Activated CD4-positive, alpha-beta memory T cell treated with anti-CD3 and anti-CD28 coated beads for 36 hours (primary cell): ENCODE measurements at regions not wholly inside any gene's neighbourhood (a gene's known extent, or its start where the extent isn't known, plus 50 kb on each side); places are given as distances from the start of the nearest gene placed in this dataset.

Experiments
- CTCF ChIA-PET: fragments of 350-600 bp; sonication (Branson Sonifier 250); formaldehyde crosslinking; loops from one replicate; lab custom pipeline; 2021; ENCODE audit warnings: antibody characterized with exemption, inconsistent platforms; lab: Charles Lee
- POLR2A ChIA-PET: fragments of 350-600 bp; sonication (Branson Sonifier 250); formaldehyde crosslinking; loops from one replicate; lab custom pipeline; 2021; ENCODE audit warnings: antibody characterized with exemption; lab: Charles Lee
- DNase-seq: peaks from one replicate; pipeline ENCODE4 v3.0.0-alpha.2; 2020
- H3K27ac Mint-ChIP-seq: one replicate; pipeline ENCODE4 v1.8.0; 2021; ENCODE audit warnings: mixed read lengths
- H3K27me3 Mint-ChIP-seq: one replicate; pipeline ENCODE4 v1.8.0; 2021; ENCODE audit warnings: mixed read lengths
- H3K36me3 Mint-ChIP-seq: one replicate; pipeline ENCODE4 v1.8.0; 2021; ENCODE audit warnings: mixed read lengths
- H3K4me1 Mint-ChIP-seq: one replicate; pipeline ENCODE4 v1.8.0; 2021; ENCODE audit warnings: low read depth, mixed read lengths
- H3K4me3 Mint-ChIP-seq: one replicate; pipeline ENCODE4 v1.8.0; 2021; ENCODE audit warnings: mild to moderate bottlenecking, mixed read lengths
- H3K9me3 Mint-ChIP-seq: one replicate; pipeline ENCODE4 v1.8.0; 2021; ENCODE audit warnings: mixed read lengths
- intact Hi-C: fragments of 100-400 bp; cut with micrococcal nuclease; formaldehyde crosslinking; loops from one replicate; pipeline ENCODE4 v1.15.1; 2023

DNA sequence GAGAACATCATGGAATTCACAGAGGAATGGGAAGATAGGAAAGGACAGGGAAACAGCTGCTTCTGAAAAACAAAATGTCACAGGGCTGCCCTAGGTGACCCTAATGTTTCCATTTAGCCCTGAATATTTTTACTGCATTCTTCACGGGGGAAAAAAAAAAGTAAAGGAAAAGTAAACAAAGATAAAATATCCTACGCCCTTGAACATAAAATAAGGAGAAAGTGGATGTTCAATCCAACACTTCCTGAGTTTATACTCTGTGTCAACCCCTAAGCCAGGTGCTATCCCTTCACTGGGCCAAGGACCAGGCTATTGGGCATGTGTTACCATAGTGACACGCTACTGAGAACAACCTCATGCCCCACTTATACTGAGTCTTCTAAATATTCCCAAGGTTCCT is 84.7 kb downstream of the FAM76B start:
- Mint-ChIP-seq H3K36me3 (no peaks in the 10 kb centered on the region), H3K4me1 (peaks cover 20% of the 10 kb centered on the region)

DNA sequence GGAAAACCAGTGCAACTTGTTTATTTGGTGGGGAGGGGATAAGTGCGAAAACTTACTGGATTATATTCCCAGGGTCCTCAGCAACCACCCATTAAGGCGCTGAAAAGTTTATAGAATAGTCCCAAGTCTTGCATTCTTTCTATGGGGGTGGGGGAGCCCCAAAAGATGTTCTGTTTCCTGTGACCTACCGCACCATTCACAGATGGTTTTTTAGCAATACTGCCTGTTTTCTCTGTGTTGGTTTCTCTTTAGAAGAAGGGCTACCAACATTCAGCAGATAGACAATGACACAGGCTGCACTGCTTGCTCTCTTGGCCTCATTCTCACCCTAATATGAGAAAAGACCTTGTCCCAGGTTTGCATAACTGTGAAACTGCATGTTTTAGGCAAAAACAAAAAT is 86.5 kb downstream of the FAM76B start:
- H3K27ac Mint-ChIP-seq, result peak overlapping the region; percentile 56
- POLR2A ChIA-PET, result interaction anchor here (0.6 to 2.2 kb wide), 3 partner anchors 9 to 364 kb away, joined by 3 to 8 read pairs (median 3); no protein-coding TSS in a partner anchor
- peak; percentile 37 for DNase-seq
- H3K36me3 Mint-ChIP-seq, result no peaks in the 10 kb centered on the region
- H3K9me3 Mint-ChIP-seq, result no peaks in the 10 kb centered on the region
- CTCF ChIA-PET, result interaction anchor here (1.1 to 15.1 kb wide), 4 partner anchors 12 to 549 kb away, joined by 3 to 389 read pairs (median 6); no protein-coding TSS in a partner anchor
- peak overlapping the region; percentile 2 for H3K4me3 Mint-ChIP-seq
- H3K4me1 Mint-ChIP-seq, result peaks cover 36% of the 10 kb centered on the region
- intact Hi-C loops, result loop anchor here (5.0 kb wide), 4 partner anchors 61 to 636 kb away; partner anchors contain the start of genes ENDOD1 and SRSF8
- H3K27me3 Mint-ChIP-seq, result no peaks in the 10 kb centered on the region

More for the DNA sequence above, 84.7 kb downstream of the FAM76B start:
- Mint-ChIP-seq H3K9me3 (no peaks in the 10 kb centered on the region), H3K4me3 (no peak overlapping the region), H3K27ac (no peak overlapping the region), H3K27me3 (no peaks in the 10 kb centered on the region)
- DNase-seq, result no peak
- POLR2A ChIA-PET, result interaction anchor here (0.8 to 1.3 kb wide), 3 partner anchors 148 to 550 kb away, joined by 3 read pairs; no protein-coding TSS in a partner anchor
- intact Hi-C loops, result loop anchor here (1.0 to 5.0 kb wide), 8 partner anchors 60 to 638 kb away; partner anchors contain the start of genes ENDOD1, SESN3 and SRSF8
- CTCF ChIA-PET, result interaction anchor here (0.5 to 15.1 kb wide), 86 partner anchors 9 to 736 kb away, joined by 3 to 389 read pairs (median 4); partner anchors contain the start of genes ENDOD1, SESN3 and SRSF8

GRCh38 chr11:95702526-95702925 is 87.1 kb downstream of the FAM76B start:
- POLR2A ChIA-PET, result interaction anchor here (1.1 to 2.2 kb wide), 2 partner anchors 8 to 146 kb away, joined by 3 to 8 read pairs; no protein-coding TSS in a partner anchor
- Mint-ChIP-seq H3K4me3 (no peak overlapping the region), H3K36me3 (no peaks in the 10 kb centered on the region), H3K27ac (peak overlapping the region; percentile 56), H3K9me3 (no peaks in the 10 kb centered on the region), H3K27me3 (no peaks in the 10 kb centered on the region), H3K4me1 (peaks cover 41% of the 10 kb centered on the region)
- intact Hi-C loops, result loop anchor here (5.0 kb wide), 4 partner anchors 60 to 635 kb away; partner anchors contain the start of genes ENDOD1 and SRSF8
- CTCF ChIA-PET, result interaction anchor here (0.9 to 15.1 kb wide), 6 partner anchors 9 to 548 kb away, joined by 3 to 389 read pairs (median 4); no protein-coding TSS in a partner anchor
- DNase-seq, result no peak

GRCh38 chr11:95700471-95700817 is 89.1 kb downstream of the FAM76B start:
- peak overlapping the region; percentile 85 for H3K27ac Mint-ChIP-seq
- H3K9me3 Mint-ChIP-seq, result peaks cover 2% of the 10 kb centered on the region
- POLR2A ChIA-PET, result interaction anchor here (0.9 to 2.5 kb wide), 4 partner anchors 26 to 689 kb away, joined by 3 to 12 read pairs (median 7); partner anchors contain the start of genes CCDC82, JRKL and SESN3
- no peaks in the 10 kb centered on the region for H3K27me3 Mint-ChIP-seq
- peaks cover 4% of the 10 kb centered on the region for H3K36me3 Mint-ChIP-seq
- CTCF ChIA-PET, result interaction anchor here (1.0 to 2.0 kb wide), 6 partner anchors 11 to 550 kb away, joined by 3 to 5 read pairs (median 4); no protein-coding TSS in a partner anchor
- intact Hi-C loops, result loop anchor here (1.0 to 5.0 kb wide), 8 partner anchors 15 to 633 kb away; partner anchors contain the start of genes ENDOD1, SESN3 and SRSF8
- H3K4me3 Mint-ChIP-seq, result peak overlapping the region; percentile 65
- DNase-seq, result no peak
- H3K4me1 Mint-ChIP-seq, result peaks cover 55% of the 10 kb centered on the region

DNA sequence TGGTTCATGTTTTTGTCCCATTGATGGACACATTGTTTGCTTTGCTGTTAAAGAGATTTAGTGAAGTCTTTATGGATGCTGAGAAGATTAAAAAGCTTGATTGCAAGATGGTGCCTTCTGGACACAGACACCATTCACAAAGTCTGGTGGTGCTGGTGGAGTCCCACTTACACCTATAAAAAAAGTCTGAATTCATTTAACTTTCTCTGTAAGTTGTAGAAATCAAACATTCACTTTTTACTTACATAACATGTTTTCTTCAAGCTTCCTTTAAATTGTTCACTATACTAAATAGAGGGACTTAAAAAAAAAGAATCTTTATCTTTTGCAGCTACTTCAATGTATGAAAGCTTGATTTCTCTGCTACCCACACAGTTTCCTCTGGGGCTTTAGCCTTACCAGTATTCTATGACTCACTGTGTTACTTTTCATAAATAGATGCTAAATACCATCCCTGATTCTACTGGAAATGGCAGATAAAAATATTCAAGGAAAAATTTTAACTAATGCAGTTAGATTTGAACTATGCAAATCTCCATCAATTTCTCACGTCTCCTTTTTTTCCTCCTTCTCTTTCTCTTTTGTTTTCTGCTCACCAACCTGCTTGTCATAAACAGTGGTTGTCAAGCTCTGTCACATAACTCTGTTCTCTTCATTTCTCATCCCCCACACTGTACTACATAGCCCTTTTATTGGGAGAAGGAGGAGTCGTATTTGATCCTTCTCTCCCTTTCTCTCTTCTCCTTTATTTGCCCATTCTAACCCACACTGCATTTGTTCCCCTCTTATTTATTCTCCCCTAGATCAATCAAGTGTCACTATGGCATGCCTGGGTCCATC is 89.7 kb downstream of the FAM76B start:
- Mint-ChIP-seq H3K36me3 (peaks cover 4% of the 10 kb centered on the region), H3K4me1 (peaks cover 56% of the 10 kb centered on the region), H3K4me3 (peak overlapping the region; percentile 65), H3K27me3 (no peaks in the 10 kb centered on the region), H3K27ac (peak overlapping the region; percentile 85), H3K9me3 (peaks cover 3% of the 10 kb centered on the region)
- CTCF ChIA-PET, result interaction anchor here (0.7 to 2.0 kb wide), 10 partner anchors 11 to 549 kb away, joined by 3 to 5 read pairs (median 4); partner anchors contain the start of gene SESN3
- no peak for DNase-seq
- POLR2A ChIA-PET, result interaction anchor here (0.9 to 2.5 kb wide), 9 partner anchors 11 to 690 kb away, joined by 3 to 12 read pairs (median 4); partner anchors contain the start of genes CCDC82, FAM76B, JRKL and SESN3
- intact Hi-C loops, result loop anchor here (1.0 to 5.0 kb wide), 13 partner anchors 12 to 633 kb away; partner anchors contain the start of genes ENDOD1, SESN3 and SRSF8

DNA sequence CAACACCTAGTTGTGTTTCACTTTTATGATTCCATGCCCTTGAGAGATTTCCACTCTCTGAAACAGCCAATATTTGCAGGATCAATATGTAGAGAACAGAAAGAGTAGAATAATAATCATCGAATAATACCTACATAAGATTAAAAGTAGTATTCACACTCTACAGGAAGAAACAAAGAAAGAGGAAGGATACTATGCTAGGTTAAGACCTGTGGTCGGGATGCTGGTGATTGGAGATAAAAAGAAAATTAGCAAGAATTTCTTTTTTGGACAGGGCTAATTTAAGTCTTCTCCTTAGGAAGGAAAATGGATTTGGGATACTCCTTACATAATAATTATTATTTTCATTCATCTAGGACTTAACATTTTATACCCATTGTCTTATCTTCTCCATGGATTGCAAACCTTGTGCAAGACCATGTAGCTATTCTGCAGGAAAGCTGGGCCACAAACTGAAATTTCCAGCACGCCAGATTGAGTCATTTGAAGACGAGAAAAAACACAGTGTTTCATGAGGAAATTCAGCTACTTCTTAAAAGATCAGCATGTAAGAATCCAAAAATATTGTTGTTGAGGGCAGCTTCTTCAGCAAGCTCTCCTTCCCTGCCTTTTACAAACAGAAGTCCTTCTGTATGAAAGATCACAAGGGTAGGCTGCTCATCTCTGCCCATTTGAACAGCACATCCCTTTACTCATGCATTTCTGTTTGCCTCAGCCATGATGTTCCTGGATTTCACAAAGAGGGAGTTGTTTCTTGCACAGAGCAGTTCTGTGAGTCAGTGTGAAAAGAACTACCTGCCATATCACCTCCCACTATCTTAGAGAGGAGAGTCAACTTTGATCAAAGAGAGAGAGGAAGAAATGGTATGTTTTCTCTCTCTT is 90.7 kb downstream of the FAM76B start:
- Mint-ChIP-seq H3K36me3 (peaks cover 4% of the 10 kb centered on the region), H3K9me3 (peaks cover 5% of the 10 kb centered on the region), H3K4me1 (peaks cover 58% of the 10 kb centered on the region), H3K4me3 (peak overlapping the region; percentile 56), H3K27me3 (no peaks in the 10 kb centered on the region), H3K27ac (peak overlapping the region; percentile 85)
- ChIA-PET POLR2A (interaction anchor here (0.8 to 2.5 kb wide), 9 partner anchors 10 to 473 kb away, joined by 3 to 12 read pairs (median 4); partner anchors contain the start of genes FAM76B and SESN3), CTCF (interaction anchor here (0.8 to 2.0 kb wide), 7 partner anchors 11 to 548 kb away, joined by 3 to 5 read pairs (median 4); partner anchors contain the start of gene SESN3)
- DNase-seq, result no peak
- intact Hi-C loops, result loop anchor here (1.0 to 2.0 kb wide), 5 partner anchors 11 to 114 kb away; no protein-coding TSS in a partner anchor

DNA sequence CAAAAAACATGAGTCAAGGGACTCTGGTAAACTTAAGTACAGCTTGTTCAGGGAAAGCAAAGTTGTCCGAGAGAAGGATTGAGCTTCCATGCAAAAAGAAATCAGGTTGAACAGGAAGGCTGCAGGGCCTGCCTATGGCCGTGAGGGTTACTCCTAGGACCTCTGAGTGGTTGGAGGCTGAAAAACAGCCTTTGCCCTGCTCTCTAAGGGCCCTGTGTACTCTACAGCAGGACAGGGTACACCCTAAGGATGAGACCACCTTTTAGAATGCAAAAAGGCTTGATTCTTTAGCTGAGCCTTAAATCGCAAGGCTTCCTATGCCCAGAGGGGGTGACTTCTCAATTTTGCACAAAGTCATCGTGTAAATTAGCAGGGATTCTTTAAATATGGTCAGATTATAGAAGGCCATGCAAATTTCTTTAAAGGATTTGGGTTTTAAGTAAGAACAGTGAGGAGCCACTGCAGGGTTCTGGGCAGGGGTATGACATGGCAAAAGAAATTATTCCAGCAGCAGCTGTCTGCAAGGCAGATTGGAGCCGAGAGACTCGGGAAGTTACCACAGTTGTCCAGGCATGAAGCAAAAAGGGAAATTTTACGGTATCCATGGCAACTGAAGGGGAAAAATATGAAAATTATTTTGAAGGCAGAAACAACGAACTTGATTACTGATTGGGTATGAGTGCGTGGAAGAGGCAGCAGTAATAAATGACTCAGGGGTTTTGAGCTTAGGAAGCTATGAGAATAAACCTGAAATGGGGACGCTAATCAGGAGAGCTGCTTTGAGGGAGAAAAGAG is 91.8 kb downstream of the FAM76B start:
- H3K27ac Mint-ChIP-seq, result peak overlapping the region; percentile 47
- ChIA-PET POLR2A (interaction anchor here (0.6 to 1.0 kb wide), 4 partner anchors 9 to 574 kb away, joined by 3 read pairs; no protein-coding TSS in a partner anchor), CTCF (interaction anchor here (0.6 kb wide), 1 partner anchor 171 kb away, joined by 3 read pairs; no protein-coding TSS in a partner anchor)
- peaks cover 8% of the 10 kb centered on the region for H3K9me3 Mint-ChIP-seq
- H3K4me1 Mint-ChIP-seq, result peaks cover 58% of the 10 kb centered on the region
- H3K36me3 Mint-ChIP-seq, result peaks cover 7% of the 10 kb centered on the region
- H3K27me3 Mint-ChIP-seq, result no peaks in the 10 kb centered on the region
- no peak overlapping the region for H3K4me3 Mint-ChIP-seq
- no peak for DNase-seq
- intact Hi-C loops, result loop anchor here (2.0 kb wide), 2 partner anchors 15 to 113 kb away; no protein-coding TSS in a partner anchor

GRCh38 chr11:95695181-95695580 is 94.4 kb downstream of the FAM76B start:
- no peak for DNase-seq
- POLR2A ChIA-PET, result no interaction called here
- Mint-ChIP-seq H3K9me3 (peaks cover 8% of the 10 kb centered on the region), H3K27me3 (no peaks in the 10 kb centered on the region), H3K4me1 (peaks cover 43% of the 10 kb centered on the region), H3K36me3 (peaks cover 9% of the 10 kb centered on the region), H3K27ac (no peak overlapping the region), H3K4me3 (no peak overlapping the region)
- CTCF ChIA-PET, result interaction anchor here (0.8 to 1.9 kb wide), 3 partner anchors 9 to 10 kb away, joined by 4 to 11 read pairs (median 7); no protein-coding TSS in a partner anchor
- intact Hi-C loops, result no loop called here

DNA sequence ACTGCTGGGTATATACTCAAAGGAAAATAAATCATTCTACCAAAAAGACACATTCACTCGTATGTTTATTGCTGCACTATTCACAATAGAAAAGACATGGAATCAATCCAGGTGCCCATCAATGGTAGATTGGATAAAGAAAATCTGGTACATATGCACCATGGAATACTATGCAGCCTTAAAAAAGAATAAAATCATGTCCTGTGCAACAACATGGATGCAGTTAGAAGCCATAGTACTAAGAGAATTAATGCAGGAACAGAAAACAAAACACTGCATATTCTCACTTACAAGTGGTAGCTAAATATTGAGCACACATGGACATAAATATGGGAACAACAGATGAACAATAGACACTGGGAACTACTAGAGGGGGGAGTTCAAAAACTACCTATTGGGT is 96.3 kb downstream of the FAM76B start:
- no peak for DNase-seq
- peaks cover 8% of the 10 kb centered on the region for H3K9me3 Mint-ChIP-seq
- peaks cover 26% of the 10 kb centered on the region for H3K4me1 Mint-ChIP-seq
- H3K27me3 Mint-ChIP-seq, result no peaks in the 10 kb centered on the region
- H3K27ac Mint-ChIP-seq, result no peak overlapping the region
- ChIA-PET POLR2A (no interaction called here), CTCF (interaction anchor here (1.4 to 1.9 kb wide), 2 partner anchors 12 to 539 kb away, joined by 4 to 7 read pairs; no protein-coding TSS in a partner anchor)
- H3K36me3 Mint-ChIP-seq, result peaks cover 9% of the 10 kb centered on the region
- no peak overlapping the region for H3K4me3 Mint-ChIP-seq
- intact Hi-C loops, result no loop called here
